ENCODE measurements at regions not wholly inside any gene's neighbourhood (a gene's known extent, or its start where the extent isn't known, plus 50 kb on each side); places are given as distances from the start of the nearest gene placed in this dataset.
"Not testable (repeated sequence)": the region's sequence is repeated elsewhere in the genome, so short reads cannot be mapped to it uniquely, and the experiment has no call there.

GRCh38 chr10:85504641-85505040 is 862.0 kb downstream of the GRID1 start:
- TF ChIP-seq CTCF (IDR thresholded peaks at IDR 0.05; ENCODE audit: low read depth, low read length); POLR2A (IDR thresholded peaks at IDR 0.05; ENCODE audit: extremely low read depth, insufficient read length): not testable (repeated sequence)
- TF ChIP-seq, protein P1, sequence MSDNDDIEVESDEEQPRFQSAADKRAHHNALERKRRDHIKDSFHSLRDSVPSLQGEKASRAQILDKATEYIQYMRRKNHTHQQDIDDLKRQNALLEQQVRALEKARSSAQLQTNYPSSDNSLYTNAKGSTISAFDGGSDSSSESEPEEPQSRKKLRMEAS (IDR thresholded peaks at IDR 0.05; ENCODE audit: low read depth, low read length) = not testable (repeated sequence)
